ENCODE measurements at regions not wholly inside any gene's neighbourhood (a gene's known extent, or its start where the extent isn't known, plus 50 kb on each side); places are given as distances from the start of the nearest gene placed in this dataset.

- H3K27ac ChIP-seq: peak overlapping the region in 4 of 10 donors; percentile 9 to 51 (median 26)
- intact Hi-C loops (cut with DNase I): loop anchor here in 1 of 10 donors (10.0 kb wide), 1 partner anchor 107 kb away; no protein-coding TSS in a partner anchor
- DNase-seq (no peak), ATAC-seq (peak in 7 of 8 donors; percentile 30 to 83 (median 50))
- 64 to 78% methylated on average over 1 of the region's 1 CpG for WGBS, 2 donors
- peaks cover under 1 to 52% (median 22%) of the 10 kb centered on the region in 9 donors for H3K4me1 ChIP-seq
- no peaks in the 10 kb centered on the region for H3K36me3 ChIP-seq
- H3K4me3 ChIP-seq: no peak overlapping the region
- H3K9me3 ChIP-seq: no peaks in the 10 kb centered on the region
- H3K27me3 ChIP-seq: no peaks in the 10 kb centered on the region
- TF ChIP-seq, protein P1, sequence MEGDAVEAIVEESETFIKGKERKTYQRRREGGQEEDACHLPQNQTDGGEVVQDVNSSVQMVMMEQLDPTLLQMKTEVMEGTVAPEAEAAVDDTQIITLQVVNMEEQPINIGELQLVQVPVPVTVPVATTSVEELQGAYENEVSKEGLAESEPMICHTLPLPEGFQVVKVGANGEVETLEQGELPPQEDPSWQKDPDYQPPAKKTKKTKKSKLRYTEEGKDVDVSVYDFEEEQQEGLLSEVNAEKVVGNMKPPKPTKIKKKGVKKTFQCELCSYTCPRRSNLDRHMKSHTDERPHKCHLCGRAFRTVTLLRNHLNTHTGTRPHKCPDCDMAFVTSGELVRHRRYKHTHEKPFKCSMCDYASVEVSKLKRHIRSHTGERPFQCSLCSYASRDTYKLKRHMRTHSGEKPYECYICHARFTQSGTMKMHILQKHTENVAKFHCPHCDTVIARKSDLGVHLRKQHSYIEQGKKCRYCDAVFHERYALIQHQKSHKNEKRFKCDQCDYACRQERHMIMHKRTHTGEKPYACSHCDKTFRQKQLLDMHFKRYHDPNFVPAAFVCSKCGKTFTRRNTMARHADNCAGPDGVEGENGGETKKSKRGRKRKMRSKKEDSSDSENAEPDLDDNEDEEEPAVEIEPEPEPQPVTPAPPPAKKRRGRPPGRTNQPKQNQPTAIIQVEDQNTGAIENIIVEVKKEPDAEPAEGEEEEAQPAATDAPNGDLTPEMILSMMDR (IDR thresholded peaks at IDR 0.05): no peak
Measured at GRCh38 chr2:217632043-217632442, 370.8 kb downstream of the TNS1 start.

DNA sequence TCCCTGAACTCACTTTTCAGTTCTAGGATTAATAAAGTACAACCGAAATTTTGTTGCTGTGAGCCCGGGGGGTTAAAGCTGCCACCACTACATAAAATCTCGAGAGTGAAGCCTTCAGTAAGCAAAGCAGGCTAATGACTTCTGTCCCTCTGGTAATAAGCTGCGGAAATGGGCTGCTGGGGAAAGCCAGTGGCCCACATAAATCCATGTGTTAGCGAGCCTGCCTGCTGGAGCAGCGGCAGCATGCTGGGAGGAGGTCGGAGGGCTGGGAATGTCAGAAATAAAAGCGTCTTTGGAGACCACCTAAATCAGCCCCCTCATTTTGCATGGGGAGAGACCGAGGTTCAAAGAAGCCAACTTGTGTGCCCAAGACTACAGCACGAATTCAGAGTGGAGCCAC is 371.7 kb downstream of the TNS1 start:
- ATAC-seq: no peak
- Histone ChIP-seq H3K4me1 (peaks cover 0 to 45% (median 22%) of the 10 kb centered on the region in 9 donors), H3K27me3 (no peaks in the 10 kb centered on the region), H3K4me3 (no peak overlapping the region), H3K36me3 (no peaks in the 10 kb centered on the region), H3K9me3 (no peaks in the 10 kb centered on the region), H3K27ac (peak overlapping the region in 3 of 10 donors; percentile 9 to 51 (median 33))
- 74 to 79% methylated on average over 10 of the region's 10 CpGs for WGBS, 2 donors
- TF ChIP-seq, protein P1 (IDR thresholded peaks at IDR 0.05): no peak
- intact Hi-C loops (cut with DNase I): loop anchor here in 1 of 10 donors (10.0 kb wide), 1 partner anchor 106 kb away; no protein-coding TSS in a partner anchor
- no peak for DNase-seq

DNA sequence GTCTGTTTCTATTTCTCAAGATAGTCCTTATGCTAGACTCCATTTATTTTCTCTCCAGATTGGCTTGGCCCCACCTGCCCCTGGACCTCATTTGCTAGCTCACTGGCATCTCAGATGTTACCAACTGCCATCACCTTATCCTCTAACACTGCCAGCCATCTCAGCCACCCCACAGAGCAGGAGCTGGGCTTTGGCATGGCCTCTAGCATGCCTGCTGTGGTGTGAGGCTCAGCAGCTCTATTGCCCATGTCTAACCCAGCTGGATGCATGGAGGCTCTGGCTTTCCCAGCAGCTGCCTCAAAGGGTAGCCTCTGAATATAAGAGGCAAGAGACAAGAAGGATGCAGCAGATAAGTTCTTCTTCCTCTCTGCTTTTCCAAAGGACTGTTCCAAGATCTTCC is 373.4 kb downstream of the TNS1 start:
- DNase-seq: no peak
- no peak for ATAC-seq
- intact Hi-C loops (cut with DNase I): no loop called here
- Histone ChIP-seq H3K36me3 (no peaks in the 10 kb centered on the region), H3K9me3 (no peaks in the 10 kb centered on the region), H3K4me3 (no peak overlapping the region), H3K4me1 (peaks cover 0 to 49% (median 22%) of the 10 kb centered on the region in 9 donors), H3K27ac (no peak overlapping the region), H3K27me3 (no peaks in the 10 kb centered on the region)
- TF ChIP-seq, protein P1 (IDR thresholded peaks at IDR 0.05): no peak

GRCh38 chr2:217628061-217628460 is 374.7 kb downstream of the TNS1 start:
- peaks cover 0 to 54% (median 18%) of the 10 kb centered on the region in 9 donors for H3K4me1 ChIP-seq
- intact Hi-C loops (cut with DNase I): no loop called here
- peak overlapping the region in 1 of 10 donors; percentile 47 for H3K27ac ChIP-seq
- H3K9me3 ChIP-seq: no peaks in the 10 kb centered on the region
- DNase-seq: no peak
- WGBS, 2 donors: 43 to 46% methylated on average over 2 of the region's 2 CpGs
- H3K27me3 ChIP-seq: no peaks in the 10 kb centered on the region
- H3K4me3 ChIP-seq: no peak overlapping the region
- no peaks in the 10 kb centered on the region for H3K36me3 ChIP-seq
- TF ChIP-seq, protein P1 (IDR thresholded peaks at IDR 0.05): no peak
- ATAC-seq: peak in 1 of 8 donors; percentile 8
